K562 (cell line): ENCODE measurements at regions not wholly inside any gene's neighbourhood (a gene's known extent, or its start where the extent isn't known, plus 50 kb on each side); places are given as distances from the start of the nearest gene placed in this dataset.
A peak's percentile ranks its signal among the peaks of the same experiment; 100 is the strongest.

ENCODE experiments used
- ATAC-seq: fragments of 200-7000 bp; cut with Tn5 transposase; 3 replicates; pipeline ENCODE4 v1.9.1; 2020; ENCODE audit warnings: moderate library complexity
- BruUV-seq: library from RNA; stranded (reverse); fragments of 400-500 nt; replicated peaks from 2 replicates; lab custom pipeline; 2021; lab: Mats Ljungman, UMichigan
- CTCF ChIA-PET: fragments of 300-600 bp; formaldehyde crosslinking; extraction: SDS; loops from one replicate; lab custom pipeline; 2021; ENCODE audit warnings: low intra/inter-chr PET ratio; lab: Yijun Ruan, JAX
- POLR2A ChIA-PET: fragments of 300-600, 350-650 bp; sonication (Branson Sonifier 250); formaldehyde crosslinking; extraction: SDS; loops from one replicate; lab custom pipeline; 2021; ENCODE audit warnings: antibody characterized with exemption, inconsistent platforms; lab: Yijun Ruan, JAX
- DNase-seq, 4 experiments: peaks; one replicate each; pipeline versions ENCODE4 v3.0.0 to v3.0.0-alpha.2; 2011 to 2018; ENCODE audit warnings: low spot score in 3 of 4, mixed read lengths in 3 of 4; ENCODE audit errors: extremely low read depth in 1 of 4
- FAIRE-seq: peaks from 2 replicates; lab custom pipeline; 2011; peaks lifted over from hg19 to GRCh38; lab: Jason Lieb, UNC
- H2AFZ ChIP-seq: 2 replicates; pipeline ENCODE4 v1.6.0; 2011; ENCODE audit warnings: low read depth, low read length, control low read depth, inconsistent platforms
- H3K27ac ChIP-seq: fragments of 200-600 bp; 3 replicates; pipeline ENCODE4 v1.8.0; 2011; ENCODE audit warnings: low read depth, mild to moderate bottlenecking, control low read depth, inconsistent platforms, low read length, moderate library complexity, mixed read lengths; ENCODE audit errors: extremely low read depth
- H3K27me3 ChIP-seq, 2 experiments: fragments of 300-600 bp in 1 of 2; 2 replicates in 1 of 2; 3 replicates in 1 of 2; pipeline versions ENCODE4 v1.6.0 to v1.8.0; 2011; ENCODE audit warnings: inconsistent platforms in 2 of 2, low read length in 2 of 2, mild to moderate bottlenecking in 1 of 2, mixed read lengths in 1 of 2, moderate library complexity in 1 of 2; ENCODE audit not compliant: control insufficient read depth in 2 of 2, insufficient read depth in 2 of 2
- H3K36me3 ChIP-seq: fragments of 300-600 bp; 3 replicates; pipeline ENCODE4 v1.8.0; 2011; ENCODE audit warnings: mild to moderate bottlenecking, low read length, inconsistent platforms; ENCODE audit not compliant: control insufficient read depth, insufficient read depth
- H3K4me1 ChIP-seq, 2 experiments: fragments of 200-600 bp in 1 of 2; replicated peaks in 1 of 2; 2 replicates in 1 of 2; 3 replicates in 1 of 2; pipeline versions ENCODE4 v1.5.1 to v1.8.0; 2011; ENCODE audit warnings: inconsistent platforms in 2 of 2, low read length in 2 of 2, mild to moderate bottlenecking in 1 of 2, mixed read lengths in 1 of 2, moderate library complexity in 1 of 2; ENCODE audit not compliant: control insufficient read depth in 2 of 2, insufficient read depth in 2 of 2
- H3K4me2 ChIP-seq: 2 replicates; pipeline ENCODE4 v1.6.1; 2011; ENCODE audit warnings: low read length, control low read depth, inconsistent platforms, mixed read lengths; ENCODE audit not compliant: insufficient read depth
- H3K4me3 ChIP-seq: fragments of 200-600 bp; sonication (generic), shearing (Covaris generic); 2 replicates; pipeline ENCODE4 v1.5.1; 2016; ENCODE audit warnings: control low read depth, inconsistent platforms
- H3K79me2 ChIP-seq: fragments of 200-600 bp; 3 replicates; pipeline ENCODE4 v1.8.0; 2011; ENCODE audit warnings: low read length, inconsistent platforms; ENCODE audit not compliant: control insufficient read depth, insufficient read depth
- H3K9ac ChIP-seq, 2 experiments: 2 replicates each; pipeline versions ENCODE4 v1.6.0 to v1.6.1; 2011; ENCODE audit warnings: low read depth in 2 of 2, low read length in 2 of 2, control low read depth in 1 of 2, inconsistent platforms in 1 of 2, mild to moderate bottlenecking in 1 of 2, mixed read lengths in 1 of 2; ENCODE audit not compliant: insufficient read depth in 1 of 2
- H3K9me1 ChIP-seq: one replicate; pipeline ENCODE4 v1.6.0; 2011; ENCODE audit warnings: inconsistent platforms, mild to moderate bottlenecking, low read length, moderate library complexity; ENCODE audit not compliant: control insufficient read depth, insufficient read depth
- H3K9me3 ChIP-seq: replicated peaks from 2 replicates; pipeline ENCODE4 v1.5.1; 2011; ENCODE audit warnings: low read depth, low read length, inconsistent platforms; ENCODE audit not compliant: control insufficient read depth, insufficient read depth
- H4K20me1 ChIP-seq: replicated peaks from 2 replicates; pipeline ENCODE4 v1.6.1; 2011; ENCODE audit warnings: low read length, inconsistent platforms, mixed read lengths; ENCODE audit not compliant: control insufficient read depth, insufficient read depth
- CHD1 ChIP-seq: fragments of 200-600 bp; sonication (generic); IDR thresholded peaks from one replicate; pipeline ENCODE4 v1.6.1; 2012; ENCODE audit warnings: mild to moderate bottlenecking, moderate library complexity, low read length, inconsistent platforms
- E2F5 ChIP-seq: sonication (generic); formaldehyde crosslinking; IDR thresholded peaks from 2 replicates; pipeline ENCODE4 v1.8.0; 2022; ENCODE audit warnings: mild to moderate bottlenecking, missing genetic modification reagents
- GABPB1 ChIP-seq: sonication (generic); formaldehyde crosslinking; IDR thresholded peaks from 2 replicates; pipeline ENCODE4 v1.8.0; 2022; ENCODE audit warnings: mild to moderate bottlenecking, missing genetic modification reagents
- GATAD2B ChIP-seq: fragments of 450-650 bp; IDR thresholded peaks from 2 replicates; pipeline ENCODE4 v1.6.1; 2017; ENCODE audit warnings: mild to moderate bottlenecking, borderline replicate concordance
- HOMEZ ChIP-seq: fragments of 250-450 bp; sonication (Bioruptor Pico); IDR thresholded peaks from 2 replicates; pipeline ENCODE4 v1.4.0; 2020; ENCODE audit warnings: mild to moderate bottlenecking, moderate library complexity
- HOXB6 ChIP-seq: fragments of 250-450 bp; sonication (Bioruptor Pico); IDR thresholded peaks from 2 replicates; pipeline ENCODE4 v1.5.1; 2022; ENCODE audit warnings: mild to moderate bottlenecking, borderline replicate concordance
- JUNB ChIP-seq: fragments of 450-650 bp; formaldehyde crosslinking; conservative IDR thresholded peaks from 2 replicates; pipeline ENCODE4 v1.4.0; 2020; ENCODE audit warnings: mild to moderate bottlenecking
- KAT2B ChIP-seq: IDR thresholded peaks from one replicate; pipeline ENCODE4 v1.6.1; 2012; ENCODE audit warnings: low read depth, mild to moderate bottlenecking, control low read depth, inconsistent platforms, low read length, moderate library complexity
- MTA1 ChIP-seq: fragments of 450-650 bp; IDR thresholded peaks from 2 replicates; pipeline ENCODE4 v1.6.1; 2017; ENCODE audit warnings: borderline replicate concordance
- NFE2L1 ChIP-seq: fragments of 450-650 bp; IDR thresholded peaks from 2 replicates; pipeline ENCODE4 v1.6.1; 2016; ENCODE audit warnings: missing genetic modification characterization, low read depth, mild to moderate bottlenecking, missing compliant biosample characterization, moderate library complexity, borderline replicate concordance
- POLR2A ChIP-seq: fragments of 450-650 bp; conservative IDR thresholded peaks from 2 replicates; pipeline ENCODE4 v1.6.1; 2016
- POLR2B ChIP-seq: fragments of 450-650 bp; IDR thresholded peaks from 2 replicates; pipeline ENCODE4 v1.6.1; 2018; ENCODE audit warnings: low read depth; ENCODE audit not compliant: partially characterized antibody
- RBM22 ChIP-seq: fragments of 200-400 bp; formaldehyde crosslinking; IDR thresholded peaks from 2 replicates; pipeline ENCODE4 v1.6.1; 2018; ENCODE audit warnings: low read length, low read depth; ENCODE audit not compliant: poor library complexity, severe bottlenecking
- SREBF2 ChIP-seq: sonication (generic); formaldehyde crosslinking; IDR thresholded peaks from 2 replicates; pipeline ENCODE4 v1.4.0; 2020; ENCODE audit warnings: mild to moderate bottlenecking, missing genetic modification reagents
- SRSF9 ChIP-seq: fragments of 200-400 bp; formaldehyde crosslinking; IDR thresholded peaks from 2 replicates; pipeline ENCODE4 v1.6.1; 2017; ENCODE audit warnings: low read depth, low read length, borderline replicate concordance
- TCFL5 ChIP-seq: fragments of 250-450 bp; sonication (Bioruptor Pico); conservative IDR thresholded peaks from 2 replicates; pipeline ENCODE4 v1.6.1; 2021; ENCODE audit warnings: mild to moderate bottlenecking, moderate library complexity, matching md5 sums
- TEAD2 ChIP-seq: fragments of 450-650 bp; IDR thresholded peaks from 2 replicates; pipeline ENCODE4 v1.6.1; 2016; ENCODE audit warnings: missing genetic modification characterization, control low read depth, missing compliant biosample characterization
- ZBTB7A ChIP-seq: IDR thresholded peaks from 2 replicates; pipeline ENCODE4 v1.6.1; 2011; ENCODE audit warnings: low read depth, mild to moderate bottlenecking, low read length, moderate library complexity, borderline replicate concordance; ENCODE audit not compliant: control insufficient read depth
- ZNF511 ChIP-seq: sonication (generic); formaldehyde crosslinking; IDR thresholded peaks from 2 replicates; pipeline ENCODE4 v1.8.0; 2022; ENCODE audit warnings: mild to moderate bottlenecking, missing genetic modification reagents
- ZNF57 ChIP-seq: fragments of 450-650 bp; formaldehyde crosslinking; IDR thresholded peaks from 2 replicates; pipeline ENCODE4 v1.4.0; 2020; ENCODE audit warnings: mild to moderate bottlenecking, moderate library complexity
- ZNF740 ChIP-seq, 3 experiments: fragments of 200-800 bp in 1 of 3; sonication (Bioruptor generic) in 1 of 3; sonication (generic) in 1 of 3; formaldehyde crosslinking in 1 of 3; IDR thresholded peaks; 2 replicates each; pipeline versions ENCODE4 v1.6.1 to v1.8.0; 2016 to 2022; ENCODE audit warnings: mild to moderate bottlenecking in 2 of 3, missing compliant biosample characterization in 2 of 3, missing genetic modification characterization in 2 of 3, missing genetic modification reagents in 1 of 3
- WGBS: fragments of 100-300 bp; shearing (Covaris generic); methylation state at CpG from one replicate; pipeline ENCODE4 v1.1.6; 2016; ENCODE audit warnings: low coverage, mixed read lengths; ENCODE audit not compliant: insufficient coverage; ENCODE audit errors: missing lambda C conversion rate; 5-methylcytosine and 5-hydroxymethylcytosine counted together
- in situ Hi-C: fragments of 300-500 bp; cut with MboI; formaldehyde crosslinking; loops from 4 replicates; pipeline ENCODE4 v1.15.0; 2018; ENCODE audit warnings: inconsistent platforms, mixed read lengths
- intact Hi-C: fragments of 100-400 bp; cut with micrococcal nuclease; formaldehyde crosslinking; loops from 2 replicates; pipeline ENCODE4 v1.14.2; 2022

- no peak overlapping the region for H3K27ac ChIP-seq
- in situ Hi-C loops, result no loop called here
- H3K36me3 ChIP-seq, result no peaks in the 10 kb centered on the region
- FAIRE-seq (no peak), ATAC-seq (peak; percentile 45; the same call in 2 of the 3 replicates), DNase-seq (peak; percentile 31 to 55 (median 42))
- H2AFZ ChIP-seq, result no peak overlapping the region
- no peak overlapping the region for H3K9ac ChIP-seq
- peaks cover 0 to 28% of the 10 kb centered on the region in 2 experiments; a peak in 2 of 5 replicates for H3K4me1 ChIP-seq
- BruUV-seq, result no TSS peak
- H3K4me2 ChIP-seq, result no peak overlapping the region
- no peaks in the 10 kb centered on the region for H3K9me1 ChIP-seq
- ChIA-PET CTCF (no interaction called here), POLR2A (interaction anchor here (0.6 to 2.0 kb wide), 4 partner anchors 23 to 188 kb away, joined by 3 to 5 read pairs (median 3); no protein-coding TSS in a partner anchor)
- H3K79me2 ChIP-seq, result no peaks in the 10 kb centered on the region
- no peak overlapping the region for H3K4me3 ChIP-seq
- no peaks in the 10 kb centered on the region for H4K20me1 ChIP-seq
- no peaks in the 10 kb centered on the region for H3K27me3 ChIP-seq
- H3K9me3 ChIP-seq, result no peaks in the 10 kb centered on the region
- WGBS, result 6% methylated on average over 3 of the region's 3 CpGs
- intact Hi-C loops, result no loop called here
- TF ChIP-seq NFE2L1 (tag), result no peak
- no peak for TF ChIP-seq CHD1
- TF ChIP-seq RBM22, result no peak
- no peak for TF ChIP-seq E2F5 (CRISPR knock-in tag)
- TF ChIP-seq TCFL5 (CRISPR knock-in tag), result no peak
- TF ChIP-seq TEAD2 (tag), result no peak
- peak; percentile 35; the same call in 1 of the 2 replicates for TF ChIP-seq MTA1
- TF ChIP-seq SRSF9, result no peak
- no peak for TF ChIP-seq POLR2A
- no peak for TF ChIP-seq POLR2B
- no peak for TF ChIP-seq HOMEZ (CRISPR knock-in tag)
- TF ChIP-seq GABPB1, result no peak
- TF ChIP-seq ZBTB7A, result no peak
- no peak for TF ChIP-seq ZNF57
- no peak for TF ChIP-seq KAT2B
- TF ChIP-seq SREBF2 (CRISPR knock-in tag), result no peak
- TF ChIP-seq JUNB (CRISPR knock-in tag), result no peak
- TF ChIP-seq ZNF511 (CRISPR knock-in tag), result no peak
- no peak for TF ChIP-seq ZNF740 (CRISPR knock-in tag; IDR thresholded peaks at IDR 0.05)
- TF ChIP-seq ZNF740 (tag; IDR thresholded peaks at IDR 0.05), result no peak
- TF ChIP-seq GATAD2B, result no peak
- no peak for TF ChIP-seq HOXB6 (CRISPR knock-in tag)
Observed at GRCh38 chr4:10285028-10285427, 168.4 kb upstream of the WDR1 start.
